GM23248 (cell line): ENCODE measurements at regions not wholly inside any gene's neighbourhood (a gene's known extent, or its start where the extent isn't known, plus 50 kb on each side); places are given as distances from the start of the nearest gene placed in this dataset.
"Not testable (repeated sequence)": the region's sequence is repeated elsewhere in the genome, so short reads cannot be mapped to it uniquely, and the experiment has no call there.

ENCODE experiments used
- EZH2 ChIP-seq: fragments of 200-600 bp; sonication (generic); IDR thresholded peaks from 2 replicates; pipeline ENCODE4 v1.6.1; 2018; ENCODE audit warnings: antibody characterized with exemption, mild to moderate bottlenecking; ENCODE audit not compliant: insufficient read depth, poor library complexity, severe bottlenecking
- EZH2phosphoT487 ChIP-seq: fragments of 200-600 bp; sonication (generic); IDR thresholded peaks from 2 replicates; pipeline ENCODE4 v1.6.1; 2018; ENCODE audit warnings: antibody characterized with exemption, moderate library complexity, mild to moderate bottlenecking, low read depth; ENCODE audit not compliant: insufficient read depth

DNA sequence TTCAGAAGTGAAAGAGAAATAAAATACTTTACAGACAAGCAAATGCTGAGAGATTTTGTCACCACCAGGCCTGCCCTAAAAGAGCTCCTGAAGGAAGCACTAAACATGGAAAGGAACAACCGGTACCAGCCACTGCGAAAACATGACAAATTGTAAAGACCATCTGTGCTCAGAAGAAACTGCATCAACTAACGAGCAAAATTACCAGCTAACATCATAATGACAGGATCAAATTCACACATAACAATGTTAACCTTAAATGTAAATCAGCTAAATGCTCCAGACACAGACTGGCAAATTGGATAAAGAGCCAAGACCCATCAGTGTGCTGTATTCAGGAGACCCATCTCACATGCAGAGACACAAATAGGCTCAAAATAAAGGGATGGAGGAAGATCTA is 333.8 kb upstream of the CDH10 start:
- TF ChIP-seq EZH2, EZH2phosphoT487: not testable (repeated sequence)
